ENCODE measurements at regions not wholly inside any gene's neighbourhood (a gene's known extent, or its start where the extent isn't known, plus 50 kb on each side); places are given as distances from the start of the nearest gene placed in this dataset.

DNA sequence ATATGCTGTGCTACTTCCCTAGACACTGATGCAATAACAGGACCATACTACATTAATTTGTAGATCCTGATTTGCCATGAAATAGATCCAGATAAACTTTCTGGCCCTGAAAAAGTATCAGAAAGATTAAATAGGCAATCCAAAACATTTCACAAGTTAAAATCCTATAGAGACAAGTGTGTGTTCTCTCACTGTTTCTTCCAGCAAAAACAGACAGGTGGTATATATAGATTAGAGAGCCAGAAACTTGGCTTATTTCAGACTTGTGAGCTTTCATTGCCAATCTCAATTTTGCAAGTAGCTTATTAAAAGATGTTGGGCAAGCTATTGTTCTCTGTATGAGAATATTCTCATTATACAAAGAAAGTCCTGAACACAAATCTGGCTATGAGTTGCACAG, 289.1 kb upstream of the MANEA start:
- no peaks in the 10 kb centered on the region for H3K36me3 ChIP-seq (ENCODE audit: control insufficient read depth, insufficient read depth, low read length)
- no peak for DNase-seq
- H3K27ac ChIP-seq (ENCODE audit: low read depth, low read length) = no peak overlapping the region
- TF ChIP-seq, protein P1, sequence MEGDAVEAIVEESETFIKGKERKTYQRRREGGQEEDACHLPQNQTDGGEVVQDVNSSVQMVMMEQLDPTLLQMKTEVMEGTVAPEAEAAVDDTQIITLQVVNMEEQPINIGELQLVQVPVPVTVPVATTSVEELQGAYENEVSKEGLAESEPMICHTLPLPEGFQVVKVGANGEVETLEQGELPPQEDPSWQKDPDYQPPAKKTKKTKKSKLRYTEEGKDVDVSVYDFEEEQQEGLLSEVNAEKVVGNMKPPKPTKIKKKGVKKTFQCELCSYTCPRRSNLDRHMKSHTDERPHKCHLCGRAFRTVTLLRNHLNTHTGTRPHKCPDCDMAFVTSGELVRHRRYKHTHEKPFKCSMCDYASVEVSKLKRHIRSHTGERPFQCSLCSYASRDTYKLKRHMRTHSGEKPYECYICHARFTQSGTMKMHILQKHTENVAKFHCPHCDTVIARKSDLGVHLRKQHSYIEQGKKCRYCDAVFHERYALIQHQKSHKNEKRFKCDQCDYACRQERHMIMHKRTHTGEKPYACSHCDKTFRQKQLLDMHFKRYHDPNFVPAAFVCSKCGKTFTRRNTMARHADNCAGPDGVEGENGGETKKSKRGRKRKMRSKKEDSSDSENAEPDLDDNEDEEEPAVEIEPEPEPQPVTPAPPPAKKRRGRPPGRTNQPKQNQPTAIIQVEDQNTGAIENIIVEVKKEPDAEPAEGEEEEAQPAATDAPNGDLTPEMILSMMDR (conservative IDR thresholded peaks at IDR 0.05) = no peak
- Mint-ChIP-seq H3K9me3 (no peaks in the 10 kb centered on the region), H3K27me3 (ENCODE audit: insufficient read depth) (no peaks in the 10 kb centered on the region), H3K36me3 (ENCODE audit: low read depth) (no peaks in the 10 kb centered on the region), H3K4me3 (no peak overlapping the region), H3K27ac (no peak overlapping the region), H3K4me1 (peaks cover 15% of the 10 kb centered on the region)
- no peak overlapping the region for H3K9ac ChIP-seq (ENCODE audit: extremely low read depth, low read length, poor library complexity, severe bottlenecking)
- H3K4me3 ChIP-seq (ENCODE audit: low read length) = no peak overlapping the region
- H3K4me1 ChIP-seq (ENCODE audit: control insufficient read depth, insufficient read depth, low read length) = peaks cover 7% of the 10 kb centered on the region
- no peaks in the 10 kb centered on the region for H3K9me3 ChIP-seq (ENCODE audit: control insufficient read depth, low read length)
- H3K27me3 ChIP-seq (ENCODE audit: control insufficient read depth, insufficient read depth, low read length, poor library complexity, severe bottlenecking) = no peaks in the 10 kb centered on the region

DNA sequence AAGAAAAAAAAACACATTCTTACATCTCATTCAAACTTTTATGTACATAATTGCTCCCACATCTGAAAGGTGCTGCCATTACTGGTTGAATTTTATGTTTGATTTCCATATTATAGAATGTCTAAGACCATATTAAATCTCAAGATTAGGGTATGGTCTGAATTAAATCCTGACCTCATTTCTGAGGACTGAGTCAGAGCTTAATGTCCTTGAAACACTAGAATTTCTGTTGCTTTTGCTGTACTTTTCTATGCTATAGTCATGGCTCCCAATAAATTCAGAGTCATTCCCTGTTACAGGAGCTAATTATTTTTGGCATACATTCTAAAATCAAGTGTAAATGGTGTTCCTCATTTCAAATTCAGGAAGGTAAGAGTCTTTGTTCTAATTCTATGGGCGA, 285.3 kb upstream of the MANEA start:
- Mint-ChIP-seq H3K27ac (no peak overlapping the region), H3K27me3 (ENCODE audit: insufficient read depth) (no peaks in the 10 kb centered on the region), H3K36me3 (ENCODE audit: low read depth) (no peaks in the 10 kb centered on the region), H3K4me1 (peaks cover 12% of the 10 kb centered on the region), H3K9me3 (no peaks in the 10 kb centered on the region), H3K4me3 (no peak overlapping the region)
- Histone ChIP-seq H3K4me3 (ENCODE audit: low read length) (no peak overlapping the region), H3K4me1 (ENCODE audit: control insufficient read depth, insufficient read depth, low read length) (peaks cover 7% of the 10 kb centered on the region), H3K27ac (ENCODE audit: low read depth, low read length) (no peak overlapping the region), H3K27me3 (ENCODE audit: control insufficient read depth, insufficient read depth, low read length, poor library complexity, severe bottlenecking) (no peaks in the 10 kb centered on the region), H3K9me3 (ENCODE audit: control insufficient read depth, low read length) (no peaks in the 10 kb centered on the region), H3K9ac (ENCODE audit: extremely low read depth, low read length, poor library complexity, severe bottlenecking) (no peak overlapping the region), H3K36me3 (ENCODE audit: control insufficient read depth, insufficient read depth, low read length) (no peaks in the 10 kb centered on the region)
- DNase-seq = no peak
- no CpG with 5 or more reads among the region's 1 CpG for WGBS, 2 experiments (ENCODE audit: insufficient coverage in 1 of 2, insufficient read length in 1 of 2)
- TF ChIP-seq, protein P1 (conservative IDR thresholded peaks at IDR 0.05) = no peak

DNA sequence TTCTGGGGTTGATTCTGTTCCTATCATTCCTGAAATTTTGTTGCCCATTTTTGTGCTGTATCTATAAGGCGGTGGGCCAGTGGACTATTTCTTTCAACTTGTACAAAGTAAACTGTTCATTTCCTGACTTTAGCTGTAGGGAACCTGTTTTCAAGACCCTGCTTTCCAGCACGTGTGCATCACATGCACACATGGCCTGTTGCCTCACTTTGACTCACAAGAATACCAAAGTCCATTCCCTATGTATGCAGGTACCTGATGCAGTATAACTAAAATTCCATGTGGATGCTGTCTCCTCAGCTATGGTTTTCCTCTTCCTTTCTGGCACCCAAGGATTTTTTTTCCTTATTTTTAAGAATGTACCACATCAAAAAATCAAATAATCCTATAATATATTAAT, 284.1 kb upstream of the MANEA start:
- no peaks in the 10 kb centered on the region for H3K36me3 Mint-ChIP-seq (ENCODE audit: low read depth)
- no peak overlapping the region for H3K4me3 ChIP-seq (ENCODE audit: low read length)
- H3K27ac Mint-ChIP-seq = no peak overlapping the region
- no peak overlapping the region for H3K9ac ChIP-seq (ENCODE audit: extremely low read depth, low read length, poor library complexity, severe bottlenecking)
- no peak for DNase-seq
- TF ChIP-seq, protein P1 (conservative IDR thresholded peaks at IDR 0.05) = no peak
- H3K27me3 Mint-ChIP-seq (ENCODE audit: insufficient read depth) = no peaks in the 10 kb centered on the region
- no peaks in the 10 kb centered on the region for H3K9me3 Mint-ChIP-seq
- no peaks in the 10 kb centered on the region for H3K9me3 ChIP-seq (ENCODE audit: control insufficient read depth, low read length)
- H3K27ac ChIP-seq (ENCODE audit: low read depth, low read length) = no peak overlapping the region
- H3K27me3 ChIP-seq (ENCODE audit: control insufficient read depth, insufficient read depth, low read length, poor library complexity, severe bottlenecking) = no peaks in the 10 kb centered on the region
- H3K4me3 Mint-ChIP-seq = no peak overlapping the region
- H3K4me1 ChIP-seq (ENCODE audit: control insufficient read depth, insufficient read depth, low read length) = peaks cover 7% of the 10 kb centered on the region
- 92 to 100% methylated on average over 2 of the region's 2 CpGs for WGBS, 2 experiments (ENCODE audit: insufficient coverage in 1 of 2, insufficient read length in 1 of 2)
- H3K36me3 ChIP-seq (ENCODE audit: control insufficient read depth, insufficient read depth, low read length) = no peaks in the 10 kb centered on the region
- peaks cover 12% of the 10 kb centered on the region for H3K4me1 Mint-ChIP-seq
